ENCODE measurements at regions not wholly inside any gene's neighbourhood (a gene's known extent, or its start where the extent isn't known, plus 50 kb on each side); places are given as distances from the start of the nearest gene placed in this dataset.

GRCh38 chr4:159038536-159038935 is 64.3 kb upstream of the RAPGEF2 start:
- DNase-seq (ENCODE audit: low read depth, low spot score): no peak
- no peak overlapping the region for H3K4me3 ChIP-seq (ENCODE audit: low read depth, low read length)
- ChIA-PET CTCF (no interaction called here), POLR2A (no interaction called here)
- TF ChIP-seq, protein P1, sequence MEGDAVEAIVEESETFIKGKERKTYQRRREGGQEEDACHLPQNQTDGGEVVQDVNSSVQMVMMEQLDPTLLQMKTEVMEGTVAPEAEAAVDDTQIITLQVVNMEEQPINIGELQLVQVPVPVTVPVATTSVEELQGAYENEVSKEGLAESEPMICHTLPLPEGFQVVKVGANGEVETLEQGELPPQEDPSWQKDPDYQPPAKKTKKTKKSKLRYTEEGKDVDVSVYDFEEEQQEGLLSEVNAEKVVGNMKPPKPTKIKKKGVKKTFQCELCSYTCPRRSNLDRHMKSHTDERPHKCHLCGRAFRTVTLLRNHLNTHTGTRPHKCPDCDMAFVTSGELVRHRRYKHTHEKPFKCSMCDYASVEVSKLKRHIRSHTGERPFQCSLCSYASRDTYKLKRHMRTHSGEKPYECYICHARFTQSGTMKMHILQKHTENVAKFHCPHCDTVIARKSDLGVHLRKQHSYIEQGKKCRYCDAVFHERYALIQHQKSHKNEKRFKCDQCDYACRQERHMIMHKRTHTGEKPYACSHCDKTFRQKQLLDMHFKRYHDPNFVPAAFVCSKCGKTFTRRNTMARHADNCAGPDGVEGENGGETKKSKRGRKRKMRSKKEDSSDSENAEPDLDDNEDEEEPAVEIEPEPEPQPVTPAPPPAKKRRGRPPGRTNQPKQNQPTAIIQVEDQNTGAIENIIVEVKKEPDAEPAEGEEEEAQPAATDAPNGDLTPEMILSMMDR (IDR thresholded peaks at IDR 0.05; ENCODE audit: insufficient read depth, low read length, missing control alignments): no peak

DNA sequence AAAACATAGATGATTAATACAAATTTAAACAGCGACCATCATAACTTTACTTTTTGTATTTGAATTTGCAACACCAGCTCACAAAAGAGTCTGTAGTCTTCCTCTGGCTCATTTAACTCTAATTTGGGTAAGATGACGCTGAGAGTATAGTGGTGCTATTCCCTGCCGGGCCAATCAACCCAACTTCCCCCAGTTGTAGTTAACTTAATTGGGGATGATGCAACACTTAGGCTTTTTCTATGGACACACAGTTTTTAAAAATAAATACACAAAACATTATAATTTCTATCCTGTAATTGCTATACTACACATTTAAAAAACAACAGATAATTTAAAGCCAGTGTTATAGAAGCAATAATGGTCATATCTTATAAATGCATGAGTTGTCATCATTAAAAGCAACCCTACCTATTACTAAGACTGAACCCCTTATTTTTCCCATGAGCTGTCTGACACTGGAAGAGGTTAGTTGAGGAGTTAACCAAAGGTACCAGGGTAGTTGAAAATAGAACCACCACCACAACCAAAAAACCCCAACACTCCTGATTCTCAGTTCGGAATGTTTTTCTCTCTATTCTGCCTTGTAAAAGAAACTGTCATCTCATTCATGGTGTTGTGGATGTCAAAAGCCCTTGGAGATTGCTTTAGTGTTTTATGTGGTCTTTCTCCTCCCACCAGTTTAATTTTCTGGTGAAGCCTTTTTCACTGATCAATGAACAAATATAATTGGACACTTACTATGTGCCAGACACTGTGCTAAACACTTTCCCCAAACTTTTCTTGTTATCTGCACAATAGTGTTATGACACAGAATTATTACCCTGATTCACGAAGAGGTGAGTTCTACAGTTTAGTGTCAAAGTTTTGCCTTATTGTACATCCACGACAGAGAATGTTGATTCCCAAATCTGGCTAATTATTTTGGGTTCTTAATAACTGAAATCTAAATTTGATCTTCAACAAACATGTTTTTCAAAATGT is 61.5 kb upstream of the RAPGEF2 start:
- ChIA-PET CTCF (no interaction called here), POLR2A (no interaction called here)
- no peak for DNase-seq (ENCODE audit: low read depth, low spot score)
- no peak overlapping the region for H3K4me3 ChIP-seq (ENCODE audit: low read depth, low read length)
- TF ChIP-seq, protein P1 (IDR thresholded peaks at IDR 0.05; ENCODE audit: insufficient read depth, low read length, missing control alignments): no peak

GRCh38 chr4:159042097-159042605 is 60.7 kb upstream of the RAPGEF2 start:
- DNase-seq (ENCODE audit: low read depth, low spot score): no peak
- ChIA-PET POLR2A (no interaction called here), CTCF (no interaction called here)
- H3K4me3 ChIP-seq (ENCODE audit: low read depth, low read length): no peak overlapping the region
- TF ChIP-seq, protein P1 (IDR thresholded peaks at IDR 0.05; ENCODE audit: insufficient read depth, low read length, missing control alignments): no peak

DNA sequence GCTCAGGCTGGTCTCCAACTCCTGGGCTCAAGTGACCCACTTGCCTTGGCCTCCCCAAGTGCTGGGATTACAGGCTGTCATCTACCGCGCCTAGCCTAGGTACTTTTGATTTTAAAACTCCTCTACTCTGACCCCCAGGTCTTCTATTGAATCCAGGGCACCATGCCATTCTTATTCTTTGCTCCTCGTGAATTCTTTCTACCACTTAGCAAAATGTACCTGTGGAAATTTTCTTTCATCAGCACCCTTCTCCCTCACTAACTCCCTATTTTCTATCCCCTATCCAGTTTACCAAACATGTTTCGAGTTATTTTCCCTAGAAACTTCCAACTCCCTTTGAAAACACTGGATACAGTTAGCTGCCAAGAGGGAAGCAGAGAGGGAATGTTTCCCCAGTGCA is 60.0 kb upstream of the RAPGEF2 start:
- DNase-seq (ENCODE audit: low read depth, low spot score): no peak
- ChIA-PET POLR2A (no interaction called here), CTCF (no interaction called here)
- TF ChIP-seq, protein P1 (IDR thresholded peaks at IDR 0.05; ENCODE audit: insufficient read depth, low read length, missing control alignments): no peak
- H3K4me3 ChIP-seq (ENCODE audit: low read depth, low read length): no peak overlapping the region

DNA sequence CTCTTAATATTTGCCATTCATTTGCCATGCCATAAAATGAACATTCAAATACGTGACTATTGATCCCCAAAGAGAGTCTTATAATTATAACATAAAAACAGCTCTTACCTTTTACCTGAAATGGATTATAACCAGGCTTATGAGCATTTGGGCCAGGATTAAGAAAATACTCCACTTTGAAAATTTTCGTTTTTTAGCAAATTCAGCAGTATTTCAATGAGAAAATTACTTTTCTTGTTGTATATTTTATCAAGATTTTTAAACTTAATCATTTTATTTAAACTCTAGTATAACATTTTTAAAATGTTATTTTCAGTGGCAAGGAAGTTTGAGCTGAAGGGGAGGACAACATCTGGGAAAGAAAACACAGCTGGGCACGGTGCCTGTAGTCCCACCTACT is 59.0 kb upstream of the RAPGEF2 start:
- CTCF ChIA-PET: no interaction called here
- TF ChIP-seq, protein P1 (IDR thresholded peaks at IDR 0.05; ENCODE audit: insufficient read depth, low read length, missing control alignments): no peak
- DNase-seq (ENCODE audit: low read depth, low spot score): no peak
- H3K4me3 ChIP-seq (ENCODE audit: low read depth, low read length): no peak overlapping the region
- POLR2A ChIA-PET: no interaction called here

DNA sequence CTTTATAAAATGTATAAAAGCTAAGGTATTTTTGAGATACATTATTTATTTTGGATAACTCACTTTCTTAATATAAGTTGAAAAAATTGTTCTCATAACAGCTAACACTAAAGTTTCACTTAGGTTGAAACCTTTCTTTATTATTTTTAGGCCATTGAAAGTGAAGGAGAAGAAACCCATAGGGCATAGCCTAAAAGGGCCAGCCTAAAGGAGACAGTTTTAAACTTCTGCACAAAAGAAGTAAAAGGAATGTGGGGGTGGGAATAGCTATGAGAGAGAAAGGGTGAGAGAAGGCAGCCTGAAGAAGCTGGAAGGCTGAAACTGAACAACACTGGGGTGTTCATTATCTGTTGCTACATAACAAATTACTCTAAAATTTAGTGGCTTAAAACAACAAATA is 57.6 kb upstream of the RAPGEF2 start:
- ChIA-PET POLR2A (no interaction called here), CTCF (no interaction called here)
- no peak for DNase-seq (ENCODE audit: low read depth, low spot score)
- H3K4me3 ChIP-seq (ENCODE audit: low read depth, low read length): no peak overlapping the region
- TF ChIP-seq, protein P1 (IDR thresholded peaks at IDR 0.05; ENCODE audit: insufficient read depth, low read length, missing control alignments): no peak
